ENCODE measurements at regions not wholly inside any gene's neighbourhood (a gene's known extent, or its start where the extent isn't known, plus 50 kb on each side); places are given as distances from the start of the nearest gene placed in this dataset.

DNA sequence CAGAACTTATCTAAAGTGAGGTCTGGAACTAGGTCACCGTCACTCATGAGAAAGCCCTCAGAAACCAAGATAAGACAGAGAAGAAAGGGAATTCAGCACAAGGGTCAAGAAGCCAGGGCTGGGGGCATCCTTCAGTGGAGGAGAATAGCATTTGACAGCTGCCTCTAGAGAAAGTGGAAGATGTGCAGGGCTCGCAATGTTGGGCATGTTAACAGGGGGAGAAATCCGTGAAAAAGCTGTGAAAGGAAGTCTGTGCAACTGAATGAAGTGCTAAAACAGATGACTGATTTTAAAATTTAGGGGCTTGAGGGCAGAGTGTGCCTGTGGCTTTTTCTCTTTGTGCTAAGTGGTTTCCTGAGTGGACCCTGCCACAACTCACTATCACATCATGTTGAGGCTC, 97.7 kb upstream of the IFNG-AS1 start:
- TF ChIP-seq, protein P1, sequence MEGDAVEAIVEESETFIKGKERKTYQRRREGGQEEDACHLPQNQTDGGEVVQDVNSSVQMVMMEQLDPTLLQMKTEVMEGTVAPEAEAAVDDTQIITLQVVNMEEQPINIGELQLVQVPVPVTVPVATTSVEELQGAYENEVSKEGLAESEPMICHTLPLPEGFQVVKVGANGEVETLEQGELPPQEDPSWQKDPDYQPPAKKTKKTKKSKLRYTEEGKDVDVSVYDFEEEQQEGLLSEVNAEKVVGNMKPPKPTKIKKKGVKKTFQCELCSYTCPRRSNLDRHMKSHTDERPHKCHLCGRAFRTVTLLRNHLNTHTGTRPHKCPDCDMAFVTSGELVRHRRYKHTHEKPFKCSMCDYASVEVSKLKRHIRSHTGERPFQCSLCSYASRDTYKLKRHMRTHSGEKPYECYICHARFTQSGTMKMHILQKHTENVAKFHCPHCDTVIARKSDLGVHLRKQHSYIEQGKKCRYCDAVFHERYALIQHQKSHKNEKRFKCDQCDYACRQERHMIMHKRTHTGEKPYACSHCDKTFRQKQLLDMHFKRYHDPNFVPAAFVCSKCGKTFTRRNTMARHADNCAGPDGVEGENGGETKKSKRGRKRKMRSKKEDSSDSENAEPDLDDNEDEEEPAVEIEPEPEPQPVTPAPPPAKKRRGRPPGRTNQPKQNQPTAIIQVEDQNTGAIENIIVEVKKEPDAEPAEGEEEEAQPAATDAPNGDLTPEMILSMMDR (IDR thresholded peaks at IDR 0.05; ENCODE audit: insufficient read depth, low read depth, low read length): no peak
- TF ChIP-seq EZH2 (IDR thresholded peaks at IDR 0.05; ENCODE audit: insufficient read depth, low read length): no peak
